K562 (cell line): ENCODE measurements at regions not wholly inside any gene's neighbourhood (a gene's known extent, or its start where the extent isn't known, plus 50 kb on each side); places are given as distances from the start of the nearest gene placed in this dataset.
A peak's percentile ranks its signal among the peaks of the same experiment; 100 is the strongest.

Experiments
- ARNT ChIP-seq, 2 experiments: fragments of 450-650 bp; IDR thresholded peaks; 2 replicates each; pipeline ENCODE4 v1.6.1; 2016; ENCODE audit warnings: mild to moderate bottlenecking in 1 of 2
- MTF1 ChIP-seq: fragments of 250-450 bp; sonication (Bioruptor Pico); IDR thresholded peaks from 2 replicates; pipeline ENCODE4 v1.9.0; 2021; ENCODE audit warnings: moderate library complexity, mild to moderate bottlenecking, inconsistent platforms, borderline replicate concordance
- SMARCC2 ChIP-seq: fragments of 450-650 bp; IDR thresholded peaks from 2 replicates; pipeline ENCODE4 v1.6.1; 2017; ENCODE audit warnings: antibody characterized with exemption, moderate library complexity, mild to moderate bottlenecking, low read depth
- STAT6 ChIP-seq: sonication (generic); formaldehyde crosslinking; IDR thresholded peaks from 2 replicates; pipeline ENCODE4 v1.8.1; 2023; ENCODE audit warnings: mild to moderate bottlenecking, missing genetic modification reagents
- ZBTB11 ChIP-seq, 3 experiments: fragments of 200-800 bp in 1 of 3; fragments of 250-450 bp in 1 of 3; fragments of 450-650 bp in 1 of 3; sonication (Bioruptor Pico) in 1 of 3; sonication (Bioruptor generic) in 1 of 3; formaldehyde crosslinking in 1 of 3; IDR thresholded peaks; 2 replicates each; pipeline versions ENCODE4 v1.6.1 to v1.8.0; 2016 to 2022; ENCODE audit warnings: mild to moderate bottlenecking in 2 of 3, missing genetic modification characterization in 2 of 3, missing compliant biosample characterization in 1 of 3, moderate library complexity in 1 of 3
- ZBTB17 ChIP-seq: fragments of 450-650 bp; formaldehyde crosslinking; IDR thresholded peaks from 2 replicates; pipeline ENCODE4 v1.4.0; 2020; ENCODE audit warnings: mild to moderate bottlenecking
- ZKSCAN1 ChIP-seq: fragments of 150-350 bp; IDR thresholded peaks from 2 replicates; pipeline ENCODE4 v1.6.1; 2016; ENCODE audit warnings: low read depth, low read length
- ZNF639 ChIP-seq, 2 experiments: fragments of 200-800 bp in 1 of 2; sonication (Bioruptor generic) in 1 of 2; sonication (generic) in 1 of 2; formaldehyde crosslinking in 1 of 2; IDR thresholded peaks in 1 of 2; conservative IDR thresholded peaks in 1 of 2; 2 replicates each; pipeline versions ENCODE4 v1.5.0 to v1.6.1; 2016 to 2020; ENCODE audit warnings: missing compliant biosample characterization in 1 of 2, missing genetic modification characterization in 1 of 2, missing genetic modification reagents in 1 of 2
- ZNF699 ChIP-seq: fragments of 250-450 bp; sonication (Bioruptor Pico); IDR thresholded peaks from 2 replicates; pipeline ENCODE4 v1.8.0; 2021; ENCODE audit warnings: mild to moderate bottlenecking, moderate library complexity; ENCODE audit not compliant: insufficient replicate concordance

- TF ChIP-seq ZBTB11 (CRISPR knock-in tag; IDR thresholded peaks at IDR 0.05) (0 out of 6 replicates have a peak, but pooled peaks of 1 of the 3 experiments have one; percentile 12), STAT6 (CRISPR knock-in tag) (no peak), MTF1 (CRISPR knock-in tag) (0 out of 2 replicates have a peak, but pooled peaks have one; percentile 29), ZNF639 (CRISPR knock-in tag; conservative IDR thresholded peaks at IDR 0.05 in 1 of 2, IDR thresholded peaks at IDR 0.05 in 1 of 2) (0 out of 4 replicates have a peak, but pooled peaks of 1 of the 2 experiments have one; percentile 57), ZKSCAN1 (no peak), ZBTB17 (CRISPR knock-in tag) (no peak), SMARCC2 (no peak), ZNF699 (CRISPR knock-in tag) (no peak), ARNT (IDR thresholded peaks at IDR 0.05) (no peak)
- TF ChIP-seq, all 486 proteins: peak for 5
Measured at GRCh38 chr13:80688593-80688992, 347.7 kb upstream of the SPRY2 start (continued).
